ENCODE measurements at regions not wholly inside any gene's neighbourhood (a gene's known extent, or its start where the extent isn't known, plus 50 kb on each side); places are given as distances from the start of the nearest gene placed in this dataset.

DNA sequence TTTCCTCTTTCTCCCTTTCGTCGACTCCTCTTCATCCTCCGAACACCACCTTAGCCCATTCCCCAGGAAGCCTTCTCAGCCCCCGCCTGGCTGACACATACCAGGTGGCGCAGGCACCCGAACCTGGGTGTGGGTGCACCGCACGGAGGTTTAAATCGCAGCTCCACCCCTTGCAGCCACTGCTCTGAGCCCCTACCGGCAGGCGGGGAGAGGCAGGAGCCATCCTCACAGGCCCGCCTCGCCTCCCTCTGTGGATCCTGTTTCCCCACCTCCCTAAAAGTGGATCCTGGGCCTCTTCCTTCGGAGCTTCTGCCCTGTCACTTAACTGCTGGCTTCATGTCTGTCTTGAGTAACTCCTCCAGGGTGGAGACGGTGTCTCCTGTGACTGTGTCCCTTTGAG lies 110.7 kb downstream of the OLFM1 start:
- DNase-seq = no peak

GRCh38 chr9:135198586-135199285 lies 111.3 kb downstream of the OLFM1 start:
- DNase-seq = no peak

GRCh38 chr9:135199489-135199888 lies 112.0 kb downstream of the OLFM1 start:
- no peak for DNase-seq

DNA sequence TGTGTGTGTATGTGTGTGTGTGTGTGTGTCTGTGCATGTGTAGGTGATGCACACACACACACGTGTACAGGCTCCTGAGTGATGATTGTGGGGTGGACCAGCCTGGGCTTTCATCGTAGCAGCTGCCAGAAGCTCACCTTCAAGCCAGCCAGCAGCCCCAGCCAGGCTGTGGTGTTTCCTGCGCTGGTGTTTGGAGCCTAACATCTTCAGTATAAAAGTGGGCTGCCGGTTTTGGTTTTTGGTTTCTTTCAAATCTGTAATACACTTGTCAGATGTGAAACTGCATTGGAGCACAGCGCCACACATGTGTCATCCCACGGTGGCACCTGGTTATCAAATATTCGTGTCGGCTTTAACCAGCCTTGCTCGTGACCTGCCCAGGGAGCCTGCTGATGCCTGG lies 114.2 kb downstream of the OLFM1 start:
- DNase-seq = no peak

DNA sequence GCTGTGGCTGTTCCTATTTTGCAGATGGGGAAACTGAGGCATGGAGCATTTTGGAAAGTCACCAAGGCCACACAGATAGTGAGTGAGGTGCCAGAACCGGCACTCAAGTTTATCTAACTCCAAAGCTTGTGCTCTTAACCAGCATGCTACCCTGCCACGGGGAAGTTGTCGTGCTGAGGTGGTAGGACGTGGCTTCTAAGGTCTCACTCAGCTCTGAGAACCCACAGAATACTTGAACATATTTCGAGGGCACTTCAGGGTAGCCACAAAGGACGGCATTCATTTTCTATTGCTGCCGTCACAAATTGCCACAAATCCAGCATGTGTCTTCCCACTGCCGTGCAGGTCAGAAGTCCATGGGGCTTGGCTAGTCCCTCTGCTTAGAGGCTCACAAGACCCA lies 116.7 kb downstream of the OLFM1 start:
- no peak for DNase-seq

- no peak for DNase-seq
These were observed 121.7 kb downstream of the OLFM1 start for GRCh38 chr9:135209136-135209535.

GRCh38 chr9:135209852-135210251 lies 122.4 kb downstream of the OLFM1 start:
- no peak for DNase-seq

DNA sequence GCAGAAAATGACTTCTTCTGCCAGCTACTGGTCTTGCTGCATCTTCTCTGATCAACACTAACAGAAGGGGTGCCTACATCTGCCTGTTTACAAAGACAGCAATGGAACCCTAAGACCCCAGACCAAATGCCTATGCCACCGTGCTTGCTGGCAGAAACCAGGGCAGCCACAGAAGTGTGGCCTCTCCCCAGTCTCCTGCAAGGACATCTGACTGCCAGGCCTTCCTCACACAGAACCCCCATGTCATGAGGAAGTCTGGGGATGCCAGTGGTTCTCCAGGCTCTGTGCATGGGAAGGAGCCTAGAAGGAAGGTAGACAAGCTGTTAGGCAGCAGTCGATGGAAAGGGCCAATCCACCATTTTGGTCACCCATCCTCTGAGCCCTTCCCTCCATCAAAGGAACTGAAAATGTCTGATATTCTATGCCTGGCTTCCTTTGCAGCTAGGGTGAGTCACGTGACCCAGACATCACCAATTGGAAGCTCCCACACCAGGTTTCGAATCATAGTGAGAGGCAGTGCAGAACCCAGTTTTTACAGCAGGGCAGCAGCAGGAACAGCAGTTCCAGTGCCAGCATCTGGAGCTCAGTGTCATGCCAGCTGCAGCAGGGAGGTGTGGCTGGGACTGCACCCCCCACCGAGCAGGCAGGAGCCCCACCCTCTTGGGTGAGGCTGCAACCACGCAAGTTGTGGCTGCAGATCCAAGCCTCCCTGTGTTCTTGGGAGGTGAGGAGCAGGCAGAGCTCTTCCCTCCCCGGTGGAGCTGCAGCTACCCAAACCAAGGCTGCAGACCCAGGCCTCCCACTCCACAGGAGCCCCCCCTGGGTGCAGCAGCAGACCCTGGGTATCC lies 123.4 kb downstream of the OLFM1 start:
- DNase-seq = no peak

GRCh38 chr9:135211524-135211890 lies 124.0 kb downstream of the OLFM1 start:
- no peak for DNase-seq

DNA sequence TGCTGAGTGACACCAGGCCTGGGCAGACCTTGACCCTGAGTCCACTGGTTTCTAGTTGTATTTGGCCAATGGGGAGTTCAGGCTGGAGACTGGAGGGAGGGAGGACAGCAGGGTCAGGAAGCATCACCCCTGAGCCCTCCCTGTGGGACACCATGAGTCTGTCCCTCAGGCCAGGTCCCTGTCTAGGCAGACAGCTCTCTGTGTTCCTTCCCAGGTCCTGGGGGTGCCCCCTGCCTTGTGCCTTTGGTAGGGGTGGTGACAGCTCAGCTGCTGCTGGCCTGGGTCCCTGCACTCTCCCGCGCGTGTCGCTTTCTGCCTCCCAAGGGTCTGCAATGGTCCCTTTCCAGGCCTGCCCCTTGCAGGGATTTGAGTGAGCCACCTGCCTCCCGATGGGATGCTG lies 125.5 kb downstream of the OLFM1 start:
- DNase-seq = no peak

DNA sequence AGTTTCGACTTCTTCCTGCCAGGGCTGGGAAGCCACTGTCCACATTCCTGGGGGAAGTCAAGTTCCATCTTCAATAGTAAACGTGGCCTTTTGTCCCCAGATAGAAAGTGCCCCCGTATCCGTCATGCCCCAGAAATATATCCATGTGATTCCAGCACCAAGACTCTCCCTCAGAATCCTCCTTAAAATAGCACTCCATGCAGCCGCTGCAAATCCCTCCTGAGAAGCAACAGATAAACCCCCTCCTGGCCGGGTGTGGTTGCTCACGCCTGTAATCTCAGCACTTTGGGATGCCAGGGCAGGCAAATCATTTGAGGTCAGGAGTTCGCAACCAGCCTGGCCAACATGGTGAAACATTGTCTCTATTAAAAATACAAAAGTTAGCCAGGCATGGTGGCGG lies 126.1 kb downstream of the OLFM1 start:
- no peak for DNase-seq

DNA sequence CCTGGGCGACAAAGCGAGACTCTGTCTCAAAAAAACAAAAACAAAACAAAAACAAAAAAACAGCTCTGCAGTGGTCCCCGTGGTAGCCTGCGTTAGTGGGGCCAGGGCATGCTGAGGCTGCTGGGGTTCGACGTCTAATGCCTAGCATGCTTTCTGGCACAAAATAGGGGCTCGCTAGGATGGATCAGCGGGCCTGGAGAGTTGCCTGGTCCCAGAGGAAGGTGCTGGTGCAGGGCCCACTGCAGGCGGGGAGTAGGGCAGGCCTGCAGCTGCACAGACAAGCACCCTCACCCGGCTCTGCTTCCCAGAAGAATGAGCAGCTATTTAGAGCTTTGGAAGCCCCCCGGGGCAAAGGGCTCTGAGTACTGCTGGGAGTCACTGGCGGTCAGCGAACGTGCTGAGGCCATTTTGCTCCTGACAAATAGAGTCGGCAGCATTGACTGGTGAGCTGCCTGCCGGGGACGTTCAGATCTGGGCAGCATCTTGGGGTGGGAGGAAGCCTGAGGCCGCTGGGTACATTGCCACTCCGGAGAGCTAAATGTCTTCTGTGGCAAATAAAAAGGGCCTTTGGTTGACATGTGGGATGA lies 126.7 kb downstream of the OLFM1 start:
- DNase-seq = no peak

GRCh38 chr9:135214706-135215105 lies 127.2 kb downstream of the OLFM1 start:
- DNase-seq = no peak

DNA sequence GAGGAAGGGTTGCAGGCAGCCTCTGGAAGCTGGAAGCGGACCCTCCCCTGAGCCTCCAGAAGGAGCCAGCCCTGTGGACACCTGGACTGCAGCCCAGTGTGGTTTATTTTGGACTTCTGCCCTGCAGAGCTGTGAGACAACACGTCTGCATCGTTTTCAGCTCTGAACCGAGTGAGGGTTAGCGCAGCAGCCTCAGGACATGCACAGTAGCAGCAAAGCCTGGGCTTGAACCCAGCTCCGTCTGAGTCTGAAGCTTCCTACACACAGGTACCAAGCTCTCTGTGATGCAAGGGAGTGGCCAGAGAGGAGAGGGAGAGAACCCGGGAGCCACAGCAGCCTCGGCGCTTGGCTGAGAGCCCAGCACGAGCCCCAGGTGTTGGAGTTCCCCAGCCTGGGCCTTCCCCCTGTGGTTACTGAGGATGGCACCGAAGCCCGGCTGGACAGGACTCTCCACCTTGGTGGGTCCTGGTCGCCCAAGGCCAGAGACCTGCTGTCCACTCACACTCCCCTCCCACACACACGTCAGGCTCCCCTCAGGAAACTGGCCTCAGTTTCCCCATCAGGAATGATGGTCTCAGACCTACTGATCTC lies 128.2 kb downstream of the OLFM1 start:
- DNase-seq = no peak

DNA sequence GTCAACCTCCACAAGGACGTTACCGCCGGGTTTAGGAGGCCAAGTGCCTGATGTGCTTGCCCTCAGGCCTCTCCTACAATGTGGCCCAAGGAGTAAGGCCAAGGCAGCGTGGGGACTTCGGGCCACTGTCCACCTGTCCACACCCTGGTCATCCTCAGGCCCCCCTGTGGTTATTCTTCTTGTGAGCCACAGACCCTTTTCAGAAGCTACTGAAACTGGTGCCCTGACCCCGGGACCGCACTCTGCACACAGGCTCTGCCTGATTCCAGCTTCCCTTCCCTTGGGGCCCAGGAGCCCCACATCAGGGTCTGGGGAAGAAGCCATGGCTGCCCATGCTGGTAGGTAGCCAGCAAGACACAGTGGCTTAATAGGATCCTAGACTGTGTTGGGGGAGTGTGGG lies 128.8 kb downstream of the OLFM1 start:
- no peak for DNase-seq

DNA sequence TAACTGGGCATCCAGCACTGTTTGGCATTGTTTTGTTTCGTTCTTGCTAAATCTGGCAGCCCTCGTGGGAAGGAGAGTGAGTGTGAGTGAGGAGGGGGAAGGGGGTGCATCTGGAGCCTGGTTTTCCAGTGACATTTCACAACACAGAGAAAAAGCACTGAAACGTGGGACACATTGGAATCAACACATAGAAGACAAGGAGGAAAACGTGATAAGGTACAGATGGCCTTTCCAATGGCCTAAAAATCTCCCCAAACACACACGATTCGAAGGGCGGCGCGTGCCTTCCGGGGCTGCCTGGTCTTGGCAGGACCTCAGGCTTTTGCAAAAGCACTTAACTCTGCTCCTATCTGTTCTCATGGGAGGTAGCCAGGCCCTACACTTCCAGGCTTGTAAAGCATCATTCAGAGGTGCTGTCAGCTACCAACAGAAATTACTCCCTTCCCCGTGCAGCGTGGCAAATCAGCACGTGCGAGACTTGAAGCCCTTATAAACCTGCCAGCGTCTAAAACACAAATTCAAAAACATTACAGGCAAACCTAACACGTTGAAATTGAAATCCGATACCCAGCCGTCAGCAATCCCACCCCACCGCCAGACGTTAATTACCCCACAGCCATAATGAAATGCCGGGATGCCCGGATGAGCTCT lies 129.4 kb downstream of the OLFM1 start:
- DNase-seq = no peak

GRCh38 chr9:135217836-135218235 lies 130.4 kb downstream of the OLFM1 start:
- no peak for DNase-seq

DNA sequence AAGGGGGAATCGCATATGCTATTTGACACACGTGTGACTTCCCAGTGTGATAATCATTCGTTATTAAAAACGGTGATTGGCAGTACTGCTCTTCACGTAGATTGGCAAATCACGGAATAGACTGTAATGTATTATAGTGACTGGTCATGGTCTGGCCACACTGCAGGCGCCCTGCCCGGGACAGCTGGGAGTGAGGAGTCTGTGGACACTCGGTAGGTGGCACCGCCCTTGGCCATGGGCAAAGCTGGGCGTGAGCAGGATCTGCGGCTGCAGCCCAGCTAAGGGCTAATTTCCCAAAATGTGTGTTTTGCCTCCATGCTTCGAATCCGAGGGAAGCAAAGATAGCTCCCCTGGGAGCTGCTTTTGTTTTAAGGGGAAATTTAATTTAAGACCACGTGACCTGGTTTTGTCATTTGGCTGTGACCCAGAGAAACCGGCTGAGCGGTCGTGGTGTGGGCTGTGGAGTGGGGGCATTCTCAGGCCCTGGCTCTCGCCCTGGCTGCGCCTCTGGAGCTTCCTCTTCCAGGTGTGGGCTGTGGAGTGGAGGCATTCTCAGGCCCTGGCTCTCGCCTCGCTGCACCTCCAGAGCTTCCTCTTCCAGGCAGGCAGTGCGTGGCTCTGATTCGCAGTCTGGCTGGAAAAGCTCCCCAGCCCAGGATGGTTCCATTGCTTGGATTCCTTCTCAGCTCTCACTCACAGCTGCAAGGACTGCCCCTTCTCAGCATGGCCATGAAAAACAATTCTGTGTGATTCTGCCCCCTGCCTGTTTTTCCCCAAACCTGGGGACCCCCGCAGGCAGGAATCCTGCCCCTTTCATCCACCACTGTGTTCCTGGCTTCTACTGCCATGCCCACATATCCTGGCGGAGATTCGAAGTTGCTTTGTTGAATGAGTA lies 131.1 kb downstream of the OLFM1 start:
- no peak for DNase-seq

- DNase-seq = no peak
These were observed 132.5 kb downstream of the OLFM1 start for GRCh38 chr9:135219676-135220600.

- DNase-seq = no peak
These were observed 133.4 kb downstream of the OLFM1 start for GRCh38 chr9:135220601-135221575.

All from 8988T (cell line).